SW 1271 (cell line): ENCODE measurements at regions not wholly inside any gene's neighbourhood (a gene's known extent, or its start where the extent isn't known, plus 50 kb on each side); places are given as distances from the start of the nearest gene placed in this dataset.
"Not testable (repeated sequence)": the region's sequence is repeated elsewhere in the genome, so short reads cannot be mapped to it uniquely, and the experiment has no call there.

Experiments used
- DNase-seq, 2 experiments: peaks; one replicate each; lab custom pipeline; 2025; lab: John Stamatoyannopoulos, UW

- no peak for DNase-seq
These were observed 801.2 kb upstream of the GOT2 start for GRCh38 chr16:59535298-59535697.

- no peak for DNase-seq
These were observed 793.3 kb upstream of the GOT2 start for GRCh38 chr16:59527206-59527997.

- DNase-seq: no peak
These were observed 788.7 kb upstream of the GOT2 start for GRCh38 chr16:59522826-59523225.

- DNase-seq: not testable (repeated sequence)
These were observed 784.6 kb upstream of the GOT2 start for GRCh38 chr16:59518721-59519120.

- no peak for DNase-seq
These were observed 780.5 kb upstream of the GOT2 start for GRCh38 chr16:59514651-59515050.

GRCh38 chr16:59510008-59510424, 775.9 kb upstream of the GOT2 start:
- DNase-seq: no peak

- DNase-seq: no peak
These were observed 766.5 kb upstream of the GOT2 start for GRCh38 chr16:59500601-59501000.

- no peak for DNase-seq
These were observed 753.0 kb upstream of the GOT2 start for GRCh38 chr16:59487067-59487466.

- no peak for DNase-seq
These were observed 750.9 kb upstream of the GOT2 start for GRCh38 chr16:59484833-59485516.

GRCh38 chr16:59478838-59479237, 744.7 kb upstream of the GOT2 start:
- DNase-seq: no peak

- DNase-seq: no peak
These were observed 736.4 kb upstream of the GOT2 start for GRCh38 chr16:59470556-59470955.

- DNase-seq: no peak
These were observed 735.1 kb upstream of the GOT2 start for GRCh38 chr16:59469266-59469665.

- no peak for DNase-seq
These were observed 729.7 kb upstream of the GOT2 start for GRCh38 chr16:59463776-59464175.

- DNase-seq: no peak
These were observed 725.7 kb upstream of the GOT2 start for GRCh38 chr16:59459806-59460205.

- DNase-seq: no peak
These were observed 721.4 kb upstream of the GOT2 start for GRCh38 chr16:59455497-59455896.

GRCh38 chr16:59450513-59450912, 716.4 kb upstream of the GOT2 start:
- DNase-seq: not testable (repeated sequence)

GRCh38 chr16:59440502-59440901, 706.4 kb upstream of the GOT2 start:
- no peak for DNase-seq

- no peak for DNase-seq
These were observed 698.8 kb upstream of the GOT2 start for GRCh38 chr16:59432896-59433295.

- no peak for DNase-seq
These were observed 698.2 kb upstream of the GOT2 start for GRCh38 chr16:59432276-59432675.

GRCh38 chr16:59424714-59425273, 690.7 kb upstream of the GOT2 start:
- DNase-seq: no peak

- no peak for DNase-seq
These were observed 678.1 kb upstream of the GOT2 start for GRCh38 chr16:59411961-59412841.

GRCh38 chr16:59410451-59410850, 676.3 kb upstream of the GOT2 start:
- no peak for DNase-seq
